Epidermal melanocyte (primary cell): ENCODE measurements at regions not wholly inside any gene's neighbourhood (a gene's known extent, or its start where the extent isn't known, plus 50 kb on each side); places are given as distances from the start of the nearest gene placed in this dataset.

Source experiments
- DNase-seq: peaks from one replicate; pipeline ENCODE4 v3.0.0; 2011; ENCODE audit warnings: low spot score; ENCODE audit not compliant: insufficient read length

GRCh38 chr4:181950372-181951127 is 292.7 kb upstream of the TENM3 start:
- no peak for DNase-seq

- DNase-seq, result no peak
These were observed 291.9 kb upstream of the TENM3 start for GRCh38 chr4:181951265-181951664.

- peak; percentile 23 for DNase-seq
These were observed 290.7 kb upstream of the TENM3 start for GRCh38 chr4:181952478-181952877.

- no peak for DNase-seq
These were observed 286.7 kb upstream of the TENM3 start for GRCh38 chr4:181956512-181956911.

- no peak for DNase-seq
These were observed 286.1 kb upstream of the TENM3 start for GRCh38 chr4:181957088-181957487.

GRCh38 chr4:181958446-181958845 is 284.8 kb upstream of the TENM3 start:
- DNase-seq, result no peak

- no peak for DNase-seq
These were observed 284.1 kb upstream of the TENM3 start for GRCh38 chr4:181959121-181959520.

GRCh38 chr4:181960384-181960783 is 282.8 kb upstream of the TENM3 start:
- no peak for DNase-seq

- no peak for DNase-seq
These were observed 280.9 kb upstream of the TENM3 start for GRCh38 chr4:181962321-181962720.

- DNase-seq, result no peak
These were observed 278.5 kb upstream of the TENM3 start for GRCh38 chr4:181964731-181965130.

- peak; percentile 41 for DNase-seq
These were observed 277.1 kb upstream of the TENM3 start for GRCh38 chr4:181966104-181966551.

GRCh38 chr4:181967401-181967800 is 275.8 kb upstream of the TENM3 start:
- DNase-seq, result no peak

- no peak for DNase-seq
These were observed 274.8 kb upstream of the TENM3 start for GRCh38 chr4:181968371-181968770.

GRCh38 chr4:181969151-181969550 is 274.1 kb upstream of the TENM3 start:
- DNase-seq, result no peak

GRCh38 chr4:181970366-181970765 is 272.8 kb upstream of the TENM3 start:
- DNase-seq, result no peak

- DNase-seq, result no peak
These were observed 271.8 kb upstream of the TENM3 start for GRCh38 chr4:181971411-181971810.

GRCh38 chr4:181971973-181972372 is 271.2 kb upstream of the TENM3 start:
- DNase-seq, result no peak

- no peak for DNase-seq
These were observed 266.4 kb upstream of the TENM3 start for GRCh38 chr4:181976764-181977163.

- no peak for DNase-seq
These were observed 260.8 kb upstream of the TENM3 start for GRCh38 chr4:181982437-181982836.

- no peak for DNase-seq
These were observed 260.3 kb upstream of the TENM3 start for GRCh38 chr4:181982856-181983255.

- no peak for DNase-seq
These were observed 255.8 kb upstream of the TENM3 start for GRCh38 chr4:181987392-181987791.

GRCh38 chr4:181989071-181989470 is 254.1 kb upstream of the TENM3 start:
- DNase-seq, result no peak

- no peak for DNase-seq
These were observed 251.7 kb upstream of the TENM3 start for GRCh38 chr4:181991369-181992108.
